ENCODE measurements at regions not wholly inside any gene's neighbourhood (a gene's known extent, or its start where the extent isn't known, plus 50 kb on each side); places are given as distances from the start of the nearest gene placed in this dataset.

- no peak overlapping the region for H3K4me3 Mint-ChIP-seq
- no peaks in the 10 kb centered on the region for H3K4me1 ChIP-seq (ENCODE audit: control insufficient read depth, insufficient read depth, low read length)
- H3K36me3 ChIP-seq (ENCODE audit: control insufficient read depth, insufficient read depth, low read length) = no peaks in the 10 kb centered on the region
- no peaks in the 10 kb centered on the region for H3K4me1 Mint-ChIP-seq
- peaks cover 6 to 17% of the 10 kb centered on the region in 2 donors for H3K27me3 Mint-ChIP-seq (ENCODE audit: low read depth in 2 of 2)
- DNase-seq (no peak), ATAC-seq (no peak)
- TF ChIP-seq CTCF (IDR thresholded peaks at IDR 0.05) = no peak
- peaks cover 3% of the 10 kb centered on the region in 2 donors for H3K9me3 Mint-ChIP-seq
- H3K27me3 ChIP-seq (ENCODE audit: control insufficient read depth, insufficient read depth, low read length) = no peaks in the 10 kb centered on the region
- whole genome bisulfite sequencing (ENCODE audit: insufficient coverage) = 79% methylated on average over 9 of the region's 9 CpGs
- no peak overlapping the region for H3K27ac ChIP-seq (ENCODE audit: low read length)
- no peaks in the 10 kb centered on the region for H3K9me3 ChIP-seq (ENCODE audit: control insufficient read depth, insufficient read depth, low read length)
- intact Hi-C loops (cut with micrococcal nuclease) = no loop called here
- H3K27ac Mint-ChIP-seq = no peak overlapping the region
- peaks cover 6% of the 10 kb centered on the region for H3K36me3 Mint-ChIP-seq
- H3K4me3 ChIP-seq (ENCODE audit: low read length) = no peak overlapping the region
These were observed 96.9 kb upstream of the PPP2R2D start for GRCh38 chr10:131803860-131804425.

GRCh38 chr10:131804551-131805295 is 96.1 kb upstream of the PPP2R2D start:
- DNase-seq = peak in 1 of 2 donors; percentile 20
- no peaks in the 10 kb centered on the region for H3K36me3 Mint-ChIP-seq
- no peak overlapping the region for H3K4me3 Mint-ChIP-seq
- no peak for TF ChIP-seq CTCF (IDR thresholded peaks at IDR 0.05)
- H3K9me3 ChIP-seq (ENCODE audit: control insufficient read depth, insufficient read depth, low read length) = no peaks in the 10 kb centered on the region
- H3K27me3 Mint-ChIP-seq (ENCODE audit: low read depth in 2 of 2) = peaks cover 9 to 17% of the 10 kb centered on the region in 2 donors
- no peaks in the 10 kb centered on the region for H3K36me3 ChIP-seq (ENCODE audit: control insufficient read depth, insufficient read depth, low read length)
- WGBS (ENCODE audit: insufficient coverage) = 86% methylated on average over 20 of the region's 20 CpGs
- no peaks in the 10 kb centered on the region for H3K4me1 Mint-ChIP-seq
- no peaks in the 10 kb centered on the region for H3K27me3 ChIP-seq (ENCODE audit: control insufficient read depth, insufficient read depth, low read length)
- no peak overlapping the region for H3K27ac Mint-ChIP-seq
- peaks cover 3% of the 10 kb centered on the region in 2 donors for H3K9me3 Mint-ChIP-seq
- intact Hi-C loops (cut with micrococcal nuclease) = no loop called here
- H3K27ac ChIP-seq (ENCODE audit: low read length) = no peak overlapping the region
- H3K4me1 ChIP-seq (ENCODE audit: control insufficient read depth, insufficient read depth, low read length) = no peaks in the 10 kb centered on the region
- ATAC-seq = no peak
- H3K4me3 ChIP-seq (ENCODE audit: low read length) = no peak overlapping the region

GRCh38 chr10:131805696-131806095 is 95.1 kb upstream of the PPP2R2D start:
- TF ChIP-seq CTCF (IDR thresholded peaks at IDR 0.05) = no peak
- H3K9me3 ChIP-seq (ENCODE audit: control insufficient read depth, insufficient read depth, low read length) = no peaks in the 10 kb centered on the region
- Mint-ChIP-seq H3K27me3 (ENCODE audit: low read depth in 2 of 2) (peaks cover 5 to 17% of the 10 kb centered on the region in 2 donors), H3K4me3 (no peak overlapping the region), H3K4me1 (no peaks in the 10 kb centered on the region), H3K36me3 (no peaks in the 10 kb centered on the region), H3K9me3 (no peaks in the 10 kb centered on the region), H3K27ac (no peak overlapping the region)
- intact Hi-C loops (cut with micrococcal nuclease) = no loop called here
- no peaks in the 10 kb centered on the region for H3K4me1 ChIP-seq (ENCODE audit: control insufficient read depth, insufficient read depth, low read length)
- H3K4me3 ChIP-seq (ENCODE audit: low read length) = no peak overlapping the region
- no peak overlapping the region for H3K27ac ChIP-seq (ENCODE audit: low read length)
- DNase-seq (no peak), ATAC-seq (no peak)
- no peaks in the 10 kb centered on the region for H3K36me3 ChIP-seq (ENCODE audit: control insufficient read depth, insufficient read depth, low read length)
- H3K27me3 ChIP-seq (ENCODE audit: control insufficient read depth, insufficient read depth, low read length) = no peaks in the 10 kb centered on the region
- WGBS (ENCODE audit: insufficient coverage) = 77% methylated on average over 4 of the region's 4 CpGs

All from natural killer cell (primary cell).